ENCODE measurements at regions not wholly inside any gene's neighbourhood (a gene's known extent, or its start where the extent isn't known, plus 50 kb on each side); places are given as distances from the start of the nearest gene placed in this dataset.

DNA sequence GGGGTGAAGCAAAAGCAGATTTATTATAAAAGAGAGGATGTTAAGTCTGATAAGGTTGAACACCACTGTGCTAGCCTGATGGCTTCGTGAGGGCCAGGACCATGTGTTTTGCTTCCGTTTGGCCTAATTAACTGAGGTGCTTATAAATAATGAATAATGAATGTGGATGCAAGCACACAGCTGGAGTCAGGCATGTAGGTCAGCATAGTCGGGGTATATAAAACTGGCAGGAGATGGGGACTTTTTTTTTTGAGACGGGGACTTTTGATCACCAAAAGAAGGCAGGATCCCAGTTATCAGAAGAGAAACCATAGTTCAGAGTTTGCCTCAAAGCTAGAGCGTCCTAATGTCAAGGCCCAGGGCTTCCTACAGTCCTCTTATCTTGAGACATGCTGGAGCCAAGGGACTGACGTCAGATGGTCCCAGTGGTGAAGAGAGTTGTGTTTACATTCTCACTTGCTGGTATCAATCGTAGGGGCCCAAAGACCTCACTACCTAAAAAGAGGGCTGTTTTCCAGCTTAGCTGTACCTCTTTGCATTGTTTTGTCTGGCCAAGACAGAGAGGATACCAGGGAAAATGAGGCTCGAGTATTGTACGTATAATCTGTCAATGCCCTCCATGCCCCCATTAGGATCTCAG is 50.4 kb downstream of the RTL9 start:
- no peak for DNase-seq (ENCODE audit: low read depth)

DNA sequence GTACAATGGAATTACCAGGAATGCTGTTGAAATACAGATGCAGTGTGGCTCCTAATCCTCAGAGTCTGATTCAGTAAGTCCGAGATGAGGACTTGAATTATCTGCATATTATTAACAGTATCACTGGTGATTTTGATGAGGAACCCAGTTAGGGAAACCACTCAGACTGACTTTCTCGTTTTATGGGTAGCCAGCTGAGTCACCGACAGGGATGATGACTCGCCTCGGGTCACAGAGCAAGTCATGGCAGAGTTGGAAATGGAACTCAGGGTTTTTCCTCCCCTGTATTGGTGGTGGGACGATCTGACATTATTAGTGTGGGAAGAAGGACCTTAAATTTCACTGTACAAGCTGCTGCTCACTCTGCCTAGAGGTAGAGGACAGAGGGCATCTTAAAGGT is 51.3 kb downstream of the RTL9 start:
- DNase-seq (ENCODE audit: low read depth), result no peak

DNA sequence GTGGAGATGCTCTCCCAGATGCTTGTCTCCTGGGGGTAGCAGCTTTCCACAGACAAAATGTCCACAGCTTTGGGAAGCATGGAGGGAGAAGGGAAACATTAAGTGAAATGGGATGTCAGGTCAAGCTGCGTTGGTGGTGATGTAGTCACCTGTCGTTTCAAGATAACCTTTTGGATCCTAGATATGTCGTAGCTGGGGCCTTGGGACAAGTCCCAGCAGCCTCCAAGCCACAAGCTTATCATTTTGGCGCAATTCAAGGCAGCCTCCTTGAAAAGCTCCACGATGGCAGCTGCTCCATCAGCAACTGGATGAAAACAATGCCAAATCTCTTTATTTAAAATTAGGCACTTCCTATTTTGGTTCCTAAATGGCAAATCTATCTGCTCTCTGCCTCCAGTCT is 52.0 kb downstream of the RTL9 start:
- no peak for DNase-seq (ENCODE audit: low read depth)

DNA sequence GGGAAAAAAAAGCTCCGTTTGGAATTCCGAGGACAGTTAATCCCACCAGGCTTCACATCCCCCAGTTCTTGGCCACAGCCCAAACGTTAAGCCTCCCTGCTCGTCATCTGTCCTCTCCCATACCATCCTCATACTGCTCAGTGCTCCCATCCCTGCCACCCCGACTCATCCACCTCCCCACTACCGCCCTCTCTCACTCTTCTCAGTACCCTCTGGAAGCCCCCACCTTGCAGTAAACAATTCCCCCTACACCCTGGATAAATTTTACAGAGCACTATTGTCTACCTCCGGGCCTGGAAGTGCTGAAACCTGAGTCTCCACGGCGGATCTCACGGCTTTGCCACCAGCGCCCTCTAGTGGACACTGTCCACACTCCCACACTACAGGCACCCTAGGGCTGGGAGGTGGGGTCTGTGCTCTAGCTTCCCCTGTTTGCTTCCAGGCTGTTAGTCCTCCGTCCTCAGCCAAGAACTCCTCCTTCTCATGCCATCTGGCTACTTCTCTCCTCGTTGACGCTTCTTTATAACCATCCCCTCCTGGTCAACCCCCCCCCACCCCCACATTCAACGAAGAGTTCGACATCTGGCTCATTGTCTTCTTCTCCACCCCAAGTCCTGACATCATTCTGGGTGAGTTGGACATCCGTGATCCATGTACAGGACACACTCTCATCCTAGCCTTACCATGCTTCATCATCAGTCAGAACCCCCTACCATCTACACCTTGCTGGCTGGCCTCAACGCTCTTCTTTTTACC is 54.5 kb downstream of the RTL9 start:
- DNase-seq (ENCODE audit: low read depth), result peak; percentile 47

DNA sequence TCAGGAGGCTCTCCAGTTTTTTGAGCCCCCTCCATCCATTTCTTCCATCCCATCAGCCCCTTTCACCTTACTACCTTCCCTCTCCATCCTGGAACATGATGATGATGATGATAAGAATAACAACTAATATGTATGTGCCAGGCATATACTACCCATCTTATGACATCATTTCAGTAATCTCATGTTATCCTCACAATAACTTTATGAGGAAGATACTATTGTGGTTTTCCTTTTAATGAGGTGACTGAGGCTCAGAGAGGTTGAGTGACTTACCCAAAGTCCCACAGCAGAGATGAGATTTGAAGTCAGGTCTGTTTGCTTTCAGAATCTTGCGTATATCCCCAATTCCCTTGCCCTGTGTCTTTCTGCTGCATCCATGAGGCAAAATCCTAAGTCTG is 55.1 kb downstream of the RTL9 start:
- DNase-seq (ENCODE audit: low read depth), result no peak

DNA sequence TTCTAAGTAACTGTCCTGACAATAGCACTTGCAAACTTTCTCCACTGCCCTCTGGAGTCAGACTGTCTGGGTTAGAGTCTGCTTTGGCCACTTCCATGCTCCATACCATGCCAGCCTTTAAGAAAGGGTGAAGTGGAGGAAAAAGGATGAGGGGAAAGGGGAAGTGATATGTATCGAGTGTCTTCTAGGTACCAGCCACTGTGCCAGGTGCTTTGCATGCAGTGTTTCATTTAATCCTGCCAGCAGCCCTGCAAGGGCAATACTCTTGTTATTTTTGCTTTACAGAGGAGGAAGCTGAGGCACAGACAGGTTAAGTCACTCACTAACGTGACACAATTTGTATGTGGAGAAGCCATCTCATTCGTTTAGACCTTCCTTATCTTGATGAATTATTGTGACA is 55.6 kb downstream of the RTL9 start:
- no peak for DNase-seq (ENCODE audit: low read depth)

DNA sequence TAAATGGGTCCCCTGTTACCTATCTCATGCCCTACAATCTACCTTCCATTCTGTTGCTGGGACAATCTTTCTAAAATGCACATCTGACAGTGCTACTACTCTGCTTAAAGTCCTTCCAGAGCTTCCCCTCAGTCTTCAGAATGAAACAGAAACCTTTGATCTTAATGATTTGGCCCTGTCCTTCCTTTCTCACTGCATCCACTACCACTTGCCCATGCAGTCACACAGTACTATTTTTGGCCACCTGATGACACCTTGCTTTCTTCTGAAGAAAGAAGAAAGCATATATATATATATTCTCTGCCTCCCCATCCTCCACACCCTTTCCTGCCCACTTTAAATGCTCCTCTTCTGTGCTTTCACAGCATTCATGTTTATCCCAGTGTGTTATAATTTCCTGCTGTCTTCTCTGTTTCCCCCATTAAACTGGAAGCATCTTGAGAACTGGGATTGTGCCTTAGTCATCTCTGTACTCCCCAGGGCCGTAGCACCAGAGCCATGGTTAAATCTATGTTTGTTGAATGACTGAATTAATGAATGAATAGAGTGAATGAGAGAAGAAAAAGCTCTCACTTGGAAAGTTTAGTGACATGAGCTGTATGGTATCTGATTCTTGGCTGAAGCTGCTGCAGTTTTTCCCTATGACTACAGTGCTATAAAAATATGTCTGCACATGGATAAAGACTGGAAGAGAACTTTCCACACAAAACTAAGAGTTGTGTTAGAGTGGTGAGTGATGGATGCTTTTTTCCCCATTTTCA is 56.2 kb downstream of the RTL9 start:
- no peak for DNase-seq (ENCODE audit: low read depth)

DNA sequence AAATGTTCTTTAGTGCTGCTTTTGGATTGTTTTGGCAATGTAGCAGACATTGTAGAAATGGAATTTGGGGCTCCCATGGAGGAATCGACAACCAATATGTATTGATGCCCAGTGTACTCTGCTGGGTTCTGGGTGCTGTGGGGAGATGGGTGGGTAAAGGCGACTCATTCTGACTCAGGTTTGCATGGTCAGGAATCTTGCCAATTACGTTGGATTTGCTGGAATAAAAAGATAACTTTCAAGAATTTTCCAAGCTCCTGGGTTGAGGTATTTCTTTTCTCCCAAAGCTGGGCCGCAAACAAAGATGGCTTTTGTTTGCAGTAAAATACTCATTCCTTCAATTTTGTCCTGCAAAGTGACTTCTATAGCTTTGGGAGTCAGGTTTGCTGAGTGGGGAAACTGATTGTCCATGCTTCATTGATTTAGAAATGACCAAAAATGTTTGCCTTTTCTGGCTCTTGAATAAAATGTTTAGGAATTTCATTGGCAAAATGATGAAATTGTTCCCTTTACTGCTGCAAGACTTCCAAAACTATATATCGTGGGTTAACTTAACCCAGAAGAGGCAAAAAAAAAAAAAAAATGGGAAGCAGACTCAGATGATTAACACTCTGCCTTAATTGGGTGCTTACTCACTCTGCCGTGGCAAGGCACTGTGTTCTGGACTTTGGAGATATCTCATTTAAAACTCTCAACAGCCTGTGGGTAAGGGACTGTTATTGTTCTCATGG is 57.0 kb downstream of the RTL9 start:
- no peak for DNase-seq (ENCODE audit: low read depth)

DNA sequence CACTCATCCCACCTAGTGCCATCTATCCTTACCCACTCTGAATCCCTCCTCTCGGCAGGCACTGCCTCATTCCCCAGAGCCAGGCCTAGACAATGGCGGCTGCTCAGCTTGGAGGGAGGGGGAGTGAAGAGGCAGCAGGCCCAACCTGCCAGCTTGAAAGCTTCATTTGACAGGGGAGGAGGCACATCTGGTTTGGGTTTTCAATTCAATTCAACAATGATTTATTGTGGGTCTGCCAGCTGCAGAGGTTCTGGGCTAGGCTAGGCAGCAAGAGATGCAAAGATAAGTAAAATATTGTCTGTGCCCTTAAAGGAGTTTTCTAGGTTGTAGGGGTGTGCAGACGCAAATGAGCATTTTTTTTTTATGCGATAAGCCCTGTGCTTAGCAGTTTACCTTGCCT is 58.5 kb downstream of the RTL9 start:
- DNase-seq (ENCODE audit: low read depth), result no peak

DNA sequence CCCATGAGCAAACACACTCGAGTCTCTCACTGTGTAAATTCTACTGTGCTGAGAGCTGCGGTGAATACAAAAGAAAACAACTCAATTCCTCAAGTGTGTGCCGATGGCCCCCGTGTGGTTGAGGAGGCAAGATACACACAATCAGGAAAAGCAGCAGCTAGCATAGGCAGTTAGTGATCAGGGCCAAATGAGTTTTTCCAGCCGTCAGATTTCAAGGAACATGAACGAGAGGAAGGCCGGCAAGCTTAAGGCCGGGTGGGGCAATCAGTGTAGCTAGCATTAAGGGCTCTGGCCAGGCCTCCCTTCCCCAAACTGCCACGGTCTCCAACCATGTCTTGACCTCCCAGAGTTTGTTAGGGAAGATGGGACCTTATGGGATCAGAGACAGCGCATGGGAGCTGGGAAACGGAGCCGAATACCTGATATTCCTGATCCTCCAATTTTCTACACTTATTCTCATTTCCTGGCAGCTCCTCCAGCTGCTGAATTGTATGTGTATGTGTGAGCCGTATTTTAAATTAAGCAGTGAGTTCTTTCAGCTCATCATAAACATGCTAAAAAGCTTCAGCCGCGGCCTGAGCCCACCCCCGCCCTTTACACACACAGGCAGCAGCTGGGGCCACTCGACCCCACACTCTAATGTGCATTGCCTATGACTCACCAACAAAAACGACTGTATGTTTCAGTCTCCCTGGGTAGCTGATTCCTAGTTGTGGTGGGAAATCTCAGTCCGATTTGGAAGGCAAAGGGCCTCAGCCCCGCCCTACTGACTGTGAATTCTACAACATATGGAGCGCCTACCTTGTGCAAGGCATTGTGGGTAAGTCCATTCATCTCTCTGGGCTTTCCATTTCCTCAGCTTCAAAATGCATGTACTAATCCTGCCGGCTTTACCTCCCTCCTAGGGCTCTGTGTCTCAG is 59.9 kb downstream of the RTL9 start:
- DNase-seq (ENCODE audit: low read depth), result no peak

DNA sequence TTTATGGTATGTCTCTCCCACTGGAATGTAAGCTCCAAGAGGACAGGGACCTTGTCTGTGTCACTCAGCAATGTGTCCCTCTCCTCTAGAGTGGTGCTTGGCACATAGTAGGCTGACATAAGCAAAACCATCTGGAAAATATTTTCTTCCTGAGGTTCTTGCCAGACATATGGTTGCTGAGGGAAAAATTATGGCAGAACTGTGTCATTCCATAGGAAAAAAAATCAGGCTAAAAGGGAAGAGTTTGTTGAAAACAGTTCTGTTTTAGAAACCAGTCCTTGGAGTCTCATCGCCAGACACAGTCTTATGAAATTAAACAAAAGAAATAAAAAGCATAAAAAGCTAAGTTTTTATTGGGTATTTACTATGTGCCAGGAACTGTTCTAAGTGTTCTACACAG is 60.9 kb downstream of the RTL9 start:
- no peak for DNase-seq (ENCODE audit: low read depth)

DNA sequence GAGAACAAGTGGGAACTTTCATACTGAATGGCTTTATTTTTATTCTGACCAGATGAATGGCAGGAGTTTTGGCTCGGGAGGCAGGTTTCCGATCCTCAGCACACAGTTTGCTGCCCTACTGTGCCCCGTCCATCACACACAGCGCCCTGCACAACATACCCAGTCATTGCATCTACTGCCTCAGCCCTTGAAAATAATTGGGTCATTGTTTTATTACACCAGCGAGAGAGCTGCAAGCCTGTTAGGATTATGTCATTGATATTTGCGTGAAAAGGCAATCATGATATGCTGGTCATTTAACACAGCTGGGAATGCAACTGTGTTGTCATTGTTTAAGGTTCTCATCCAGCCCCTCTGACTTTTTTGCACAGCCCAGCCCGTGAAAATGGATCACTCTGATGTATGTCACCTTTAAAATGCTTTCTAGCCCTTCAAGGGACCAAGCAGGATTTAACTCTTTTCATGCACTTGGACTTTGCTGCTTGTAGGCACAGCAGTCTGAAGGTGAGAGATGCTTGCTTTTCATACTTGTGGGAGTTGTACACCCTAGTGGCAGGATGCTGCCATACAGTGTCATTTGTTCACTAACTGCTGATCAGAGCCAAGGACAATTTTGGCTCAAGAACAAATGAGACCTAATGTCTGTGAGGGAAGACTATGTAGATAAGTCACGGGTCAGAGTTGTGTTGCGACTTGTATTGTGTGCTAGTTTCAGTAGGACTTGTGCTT is 62.3 kb downstream of the RTL9 start:
- DNase-seq (ENCODE audit: low read depth), result no peak

DNA sequence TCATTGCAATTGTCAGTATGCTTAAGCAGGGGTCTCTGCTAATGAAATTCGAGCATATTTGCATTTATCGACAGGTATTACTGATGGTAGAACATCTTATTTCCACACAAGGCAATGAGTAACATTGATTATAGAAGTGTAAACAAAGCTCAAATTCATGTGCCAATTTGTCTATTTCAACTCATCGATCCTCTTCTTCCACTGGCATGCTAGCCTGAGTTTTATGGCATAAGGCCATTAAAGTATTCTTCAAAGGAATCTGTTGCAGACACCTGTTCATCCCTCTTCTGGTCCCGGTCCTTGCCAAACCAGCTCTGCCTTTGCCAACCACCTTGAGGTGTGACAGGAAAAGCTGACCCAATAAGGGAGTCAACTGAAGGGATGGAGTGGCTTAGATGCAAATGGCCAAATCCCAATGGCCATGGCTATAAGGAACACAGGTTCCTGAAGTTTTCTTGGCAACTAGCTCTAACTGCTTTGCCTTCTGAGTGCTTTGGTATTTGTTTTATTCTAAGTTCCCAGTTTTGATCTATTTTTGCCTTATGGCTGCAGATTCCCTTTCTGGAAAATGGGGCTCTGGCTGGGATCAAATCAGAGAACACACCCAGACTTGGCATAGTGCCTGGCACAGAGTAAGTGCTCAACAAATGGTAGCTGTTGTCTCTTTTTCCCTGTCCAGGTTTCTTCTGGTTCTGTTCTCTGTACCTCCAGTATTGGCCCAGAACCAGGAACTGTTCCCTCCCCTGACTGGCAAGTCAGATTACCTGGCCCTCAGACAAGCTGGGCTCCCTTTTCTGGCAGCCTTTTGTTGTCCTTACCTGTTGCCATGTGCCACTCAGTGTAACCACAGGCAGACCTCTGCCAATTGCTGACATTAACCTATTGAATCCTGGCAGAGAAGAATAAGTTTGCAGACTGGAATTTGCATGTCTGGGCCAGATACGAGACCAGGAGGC is 63.1 kb downstream of the RTL9 start:
- no peak for DNase-seq (ENCODE audit: low read depth)

DNA sequence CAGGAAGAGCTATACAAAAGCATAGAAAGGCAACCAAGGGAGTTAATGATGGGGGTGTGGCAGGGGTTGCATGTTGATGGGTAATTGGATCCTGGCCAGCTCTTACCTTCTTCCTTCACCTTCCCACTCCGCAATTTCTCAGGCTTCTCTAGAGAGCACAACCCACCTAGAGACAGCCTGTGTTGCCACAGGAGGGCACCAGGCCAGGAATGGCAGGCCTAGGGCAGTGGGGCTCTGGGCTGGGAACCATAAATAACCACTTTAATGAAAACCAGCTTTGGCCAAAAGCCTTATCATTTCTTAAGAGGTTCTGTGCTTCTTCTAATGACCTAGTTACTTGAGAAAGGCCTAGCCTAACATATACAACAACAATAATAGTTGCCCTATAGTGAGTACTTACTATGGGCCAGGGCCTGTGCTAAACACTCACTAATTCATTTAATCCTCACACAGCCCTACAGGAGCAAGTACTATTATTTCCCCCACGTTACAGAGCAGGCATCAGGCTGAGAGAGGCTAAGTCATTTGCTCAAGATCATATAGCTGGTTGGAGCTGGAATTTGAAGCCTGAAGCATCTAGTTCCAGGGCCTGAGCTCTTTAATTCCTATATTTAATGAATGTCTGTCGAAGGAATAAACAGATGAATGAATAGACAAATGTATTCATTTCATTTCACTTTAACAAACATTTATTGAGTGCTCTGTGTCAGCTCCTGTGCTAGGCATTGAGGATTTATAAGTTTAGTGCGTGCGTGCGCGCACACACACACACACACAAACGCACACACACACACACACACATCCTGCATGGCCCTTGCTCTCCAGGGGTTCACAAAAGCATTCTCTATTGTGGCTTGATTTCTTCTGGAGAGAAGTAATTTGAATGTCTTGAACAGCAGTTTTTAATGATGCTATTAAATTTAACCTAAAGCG is 66.8 kb downstream of the RTL9 start:
- no peak for DNase-seq (ENCODE audit: low read depth)

DNA sequence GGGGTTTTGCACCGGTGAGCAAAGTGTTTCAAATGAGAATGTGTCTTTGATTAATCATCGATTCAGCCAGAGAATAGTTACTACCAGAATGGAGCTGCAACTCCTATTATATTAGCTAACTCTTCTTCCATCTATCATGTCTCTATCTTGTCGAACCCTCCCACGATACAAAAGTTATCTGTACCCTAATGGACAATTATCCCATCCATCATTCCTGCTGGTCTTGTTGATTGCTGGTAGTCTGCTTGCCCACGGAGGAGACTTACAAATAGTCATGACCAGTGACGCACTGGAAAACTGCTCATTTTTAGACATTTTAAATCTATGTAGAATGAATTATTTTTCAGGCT is 67.5 kb downstream of the RTL9 start:
- DNase-seq (ENCODE audit: low read depth), result no peak

DNA sequence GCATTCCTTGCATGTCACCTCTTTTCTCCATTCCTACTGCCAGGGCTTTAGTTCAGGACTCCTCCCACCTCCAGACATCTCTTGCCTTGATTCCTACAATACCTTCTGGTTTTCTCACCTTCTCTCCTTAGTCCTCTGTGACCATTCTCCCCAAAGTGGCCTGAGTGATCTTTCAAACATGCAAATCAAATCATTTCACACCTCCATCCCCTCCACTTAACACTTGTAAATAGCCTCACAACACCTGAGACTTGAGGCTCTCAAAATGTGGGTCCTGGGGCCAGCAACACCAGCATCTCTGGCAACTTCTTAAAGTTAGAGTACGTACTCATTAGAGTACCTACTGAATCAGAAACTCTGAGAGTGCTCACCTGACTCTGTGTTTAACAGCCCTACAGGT is 68.4 kb downstream of the RTL9 start:
- no peak for DNase-seq (ENCODE audit: low read depth)

DNA sequence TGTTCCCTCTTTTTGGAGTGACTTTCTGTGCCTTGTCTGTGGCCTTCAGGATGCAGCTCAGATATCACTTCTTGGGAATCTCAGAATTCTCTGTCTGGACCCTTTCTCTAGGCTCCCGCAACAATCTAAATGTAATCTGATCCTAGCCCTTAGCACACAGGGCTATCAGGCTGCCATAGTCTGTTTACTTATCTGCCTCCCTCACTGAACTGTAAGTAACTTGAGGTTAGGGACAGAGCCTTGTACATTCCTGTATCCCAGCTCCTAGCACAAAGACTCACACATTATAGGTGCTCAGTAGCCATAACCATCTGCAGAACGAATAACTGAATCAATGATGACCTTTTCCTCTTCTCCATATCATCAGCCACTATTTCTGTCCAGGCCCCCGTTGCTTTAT is 69.5 kb downstream of the RTL9 start:
- no peak for DNase-seq (ENCODE audit: low read depth)

DNA sequence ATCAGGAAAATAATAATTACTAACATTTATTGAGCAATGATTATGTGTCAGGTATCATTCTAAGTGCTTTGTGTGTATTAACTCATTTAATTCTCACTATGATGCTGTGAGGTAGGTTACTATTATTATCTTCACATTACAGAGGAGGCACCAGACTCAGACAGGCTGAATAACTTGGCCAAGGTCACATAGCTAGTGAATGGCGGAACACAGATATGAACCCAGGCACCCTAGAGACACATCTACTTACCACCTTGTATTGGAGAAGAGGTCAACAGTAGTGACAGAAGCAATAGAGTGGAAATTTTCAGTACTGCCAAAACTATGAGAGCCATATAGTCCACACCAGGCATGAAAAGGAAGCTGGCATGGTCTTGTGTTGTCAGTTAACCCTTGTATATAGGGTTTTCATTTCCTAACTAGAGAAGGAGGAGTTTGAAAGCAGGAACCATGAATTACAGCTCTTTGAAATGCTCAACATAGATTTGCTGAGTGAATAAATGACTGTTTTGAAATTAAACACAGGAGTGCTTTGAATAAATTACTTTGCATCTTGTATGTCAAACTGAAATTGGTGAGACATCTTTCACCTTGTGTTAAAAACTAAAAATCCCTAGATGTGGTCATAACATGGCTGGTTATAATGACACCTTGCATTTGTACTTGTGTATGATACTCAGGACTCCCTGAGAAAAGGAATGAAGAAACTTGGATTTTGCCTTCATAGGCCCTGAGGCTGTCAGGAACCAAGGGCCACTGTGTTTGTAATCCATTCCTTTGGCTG is 71.8 kb downstream of the RTL9 start:
- DNase-seq (ENCODE audit: low read depth), result no peak

All from CMK (cell line).